ENCODE measurements at regions not wholly inside any gene's neighbourhood (a gene's known extent, or its start where the extent isn't known, plus 50 kb on each side); places are given as distances from the start of the nearest gene placed in this dataset.

DNA sequence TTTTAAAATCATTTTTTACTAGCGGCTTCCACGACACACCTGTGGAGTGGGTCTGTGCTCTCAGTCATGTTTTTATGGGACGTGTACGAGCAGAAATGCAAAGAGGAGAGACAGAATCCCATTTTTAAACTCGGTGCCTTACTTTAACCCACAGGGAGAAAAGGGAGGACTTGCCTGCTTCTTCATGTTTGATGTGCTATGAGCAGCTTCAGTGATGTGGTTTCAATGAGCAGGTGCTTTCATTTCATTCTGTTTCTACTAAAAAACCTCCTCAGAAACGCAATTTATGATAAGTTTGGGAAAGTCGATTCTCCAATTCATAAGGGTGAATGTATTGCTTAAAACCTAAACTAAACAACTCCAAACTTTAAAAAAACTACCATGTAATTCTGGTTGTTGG is 537.2 kb downstream of the GATA3 start:
- TF ChIP-seq EZH2 (IDR thresholded peaks at IDR 0.05; ENCODE audit: borderline replicate concordance), result no peak
- TF ChIP-seq, protein P1, sequence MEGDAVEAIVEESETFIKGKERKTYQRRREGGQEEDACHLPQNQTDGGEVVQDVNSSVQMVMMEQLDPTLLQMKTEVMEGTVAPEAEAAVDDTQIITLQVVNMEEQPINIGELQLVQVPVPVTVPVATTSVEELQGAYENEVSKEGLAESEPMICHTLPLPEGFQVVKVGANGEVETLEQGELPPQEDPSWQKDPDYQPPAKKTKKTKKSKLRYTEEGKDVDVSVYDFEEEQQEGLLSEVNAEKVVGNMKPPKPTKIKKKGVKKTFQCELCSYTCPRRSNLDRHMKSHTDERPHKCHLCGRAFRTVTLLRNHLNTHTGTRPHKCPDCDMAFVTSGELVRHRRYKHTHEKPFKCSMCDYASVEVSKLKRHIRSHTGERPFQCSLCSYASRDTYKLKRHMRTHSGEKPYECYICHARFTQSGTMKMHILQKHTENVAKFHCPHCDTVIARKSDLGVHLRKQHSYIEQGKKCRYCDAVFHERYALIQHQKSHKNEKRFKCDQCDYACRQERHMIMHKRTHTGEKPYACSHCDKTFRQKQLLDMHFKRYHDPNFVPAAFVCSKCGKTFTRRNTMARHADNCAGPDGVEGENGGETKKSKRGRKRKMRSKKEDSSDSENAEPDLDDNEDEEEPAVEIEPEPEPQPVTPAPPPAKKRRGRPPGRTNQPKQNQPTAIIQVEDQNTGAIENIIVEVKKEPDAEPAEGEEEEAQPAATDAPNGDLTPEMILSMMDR (IDR thresholded peaks at IDR 0.05; ENCODE audit: poor library complexity), result no peak
- no peak for TF ChIP-seq EZH2phosphoT487 (IDR thresholded peaks at IDR 0.05; ENCODE audit: low read depth, severe bottlenecking, unreplicated experiment)
